ENCODE measurements at regions not wholly inside any gene's neighbourhood (a gene's known extent, or its start where the extent isn't known, plus 50 kb on each side); places are given as distances from the start of the nearest gene placed in this dataset.

DNA sequence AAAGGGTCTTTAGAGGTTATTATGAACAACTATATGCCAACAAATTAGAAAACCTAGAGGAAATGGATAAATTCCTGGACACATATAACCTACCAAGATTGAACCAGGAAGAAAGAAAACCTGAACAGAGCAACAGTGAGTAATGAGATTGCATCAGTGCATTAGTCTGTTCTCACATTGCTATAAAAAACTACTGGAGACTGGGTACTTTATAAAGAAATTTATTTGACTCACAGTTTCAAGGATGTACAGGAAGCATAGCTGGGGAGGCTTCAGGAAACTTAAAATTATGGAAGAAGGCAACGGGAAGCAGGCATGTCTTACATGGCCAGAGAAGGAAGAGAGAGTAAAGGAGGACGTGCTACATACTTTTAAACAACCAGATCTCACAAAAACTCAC lies 70.8 kb upstream of the GNAZ start:
- Histone ChIP-seq H3K9me3 (peaks cover 0 to 21% of the 10 kb centered on the region in 2 donors), H3K4me3 (no peak overlapping the region), H3K36me3 (no peaks in the 10 kb centered on the region), H3K4me1 (no peaks in the 10 kb centered on the region), H3K27ac (no peak overlapping the region), H3K27me3 (no peaks in the 10 kb centered on the region)
- intact Hi-C loops (cut with DNase I): no loop called here
- DNase-seq: no peak
- TF ChIP-seq, protein P1, sequence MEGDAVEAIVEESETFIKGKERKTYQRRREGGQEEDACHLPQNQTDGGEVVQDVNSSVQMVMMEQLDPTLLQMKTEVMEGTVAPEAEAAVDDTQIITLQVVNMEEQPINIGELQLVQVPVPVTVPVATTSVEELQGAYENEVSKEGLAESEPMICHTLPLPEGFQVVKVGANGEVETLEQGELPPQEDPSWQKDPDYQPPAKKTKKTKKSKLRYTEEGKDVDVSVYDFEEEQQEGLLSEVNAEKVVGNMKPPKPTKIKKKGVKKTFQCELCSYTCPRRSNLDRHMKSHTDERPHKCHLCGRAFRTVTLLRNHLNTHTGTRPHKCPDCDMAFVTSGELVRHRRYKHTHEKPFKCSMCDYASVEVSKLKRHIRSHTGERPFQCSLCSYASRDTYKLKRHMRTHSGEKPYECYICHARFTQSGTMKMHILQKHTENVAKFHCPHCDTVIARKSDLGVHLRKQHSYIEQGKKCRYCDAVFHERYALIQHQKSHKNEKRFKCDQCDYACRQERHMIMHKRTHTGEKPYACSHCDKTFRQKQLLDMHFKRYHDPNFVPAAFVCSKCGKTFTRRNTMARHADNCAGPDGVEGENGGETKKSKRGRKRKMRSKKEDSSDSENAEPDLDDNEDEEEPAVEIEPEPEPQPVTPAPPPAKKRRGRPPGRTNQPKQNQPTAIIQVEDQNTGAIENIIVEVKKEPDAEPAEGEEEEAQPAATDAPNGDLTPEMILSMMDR (IDR thresholded peaks at IDR 0.05): no peak
- ATAC-seq: no peak

- Histone ChIP-seq H3K4me3 (no peak overlapping the region), H3K4me1 (no peaks in the 10 kb centered on the region), H3K27me3 (no peaks in the 10 kb centered on the region), H3K36me3 (no peaks in the 10 kb centered on the region), H3K9me3 (peaks cover 0 to 21% of the 10 kb centered on the region in 2 donors), H3K27ac (no peak overlapping the region)
- ATAC-seq (no peak), DNase-seq (no peak)
- intact Hi-C loops (cut with DNase I): no loop called here
- TF ChIP-seq, protein P1 (IDR thresholded peaks at IDR 0.05): no peak
Measured at GRCh38 chr22:23000657-23001347, 69.5 kb upstream of the GNAZ start.

DNA sequence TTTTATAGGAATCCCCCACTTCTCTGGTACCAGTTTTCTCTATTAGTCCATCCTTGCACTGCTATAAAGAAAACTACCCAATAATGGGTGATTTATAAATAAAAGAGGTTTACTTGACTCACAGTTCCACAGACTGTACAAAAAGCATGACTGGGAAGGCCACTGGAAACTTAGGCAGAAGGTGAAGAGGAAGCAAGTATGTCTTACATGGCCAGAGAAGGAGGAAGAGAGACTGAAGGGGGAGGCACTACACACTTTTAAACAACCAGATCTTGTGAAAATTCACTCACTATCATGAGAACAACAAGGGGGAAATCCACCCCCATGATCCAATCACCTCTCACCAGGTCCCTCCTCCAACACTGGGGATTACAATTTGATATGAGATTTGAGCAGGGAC lies 68.9 kb upstream of the GNAZ start:
- DNase-seq (no peak), ATAC-seq (no peak)
- Histone ChIP-seq H3K9me3 (peaks cover 0 to 16% of the 10 kb centered on the region in 2 donors), H3K4me3 (no peak overlapping the region), H3K27me3 (no peaks in the 10 kb centered on the region), H3K27ac (no peak overlapping the region), H3K36me3 (no peaks in the 10 kb centered on the region), H3K4me1 (no peaks in the 10 kb centered on the region)
- intact Hi-C loops (cut with DNase I): no loop called here
- TF ChIP-seq, protein P1 (IDR thresholded peaks at IDR 0.05): no peak

DNA sequence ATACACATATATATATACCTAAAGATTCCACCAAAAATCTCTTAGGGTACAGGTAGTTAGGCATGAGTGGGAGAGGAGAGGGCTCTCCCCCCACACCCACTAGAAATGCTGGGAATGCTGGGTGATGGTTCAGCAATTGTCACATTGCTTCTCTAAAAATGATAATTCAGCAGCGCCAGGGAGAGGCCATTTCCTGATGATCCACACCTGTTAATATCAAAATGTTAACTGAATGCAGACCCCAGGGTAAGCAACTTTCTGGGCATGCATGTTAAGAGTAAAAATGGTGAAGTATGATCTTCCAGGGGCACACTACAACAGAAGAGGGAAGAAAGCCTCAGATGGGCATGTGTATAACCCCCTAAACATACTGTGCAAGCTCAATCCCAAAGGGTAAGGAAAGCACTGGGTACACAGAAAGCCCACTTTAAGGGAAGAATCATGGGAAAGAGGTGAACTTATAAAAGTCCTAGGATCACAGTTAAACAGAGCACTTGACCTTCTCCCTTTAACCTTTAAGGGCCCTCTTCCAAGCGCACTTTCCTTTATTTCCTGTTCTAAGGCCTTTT lies 67.6 kb upstream of the GNAZ start:
- Histone ChIP-seq H3K4me3 (no peak overlapping the region), H3K36me3 (no peaks in the 10 kb centered on the region), H3K4me1 (no peaks in the 10 kb centered on the region), H3K27me3 (no peaks in the 10 kb centered on the region), H3K9me3 (peaks cover 0 to 3% of the 10 kb centered on the region in 2 donors), H3K27ac (no peak overlapping the region)
- TF ChIP-seq, protein P1 (IDR thresholded peaks at IDR 0.05): no peak
- DNase-seq (no peak), ATAC-seq (no peak)
- intact Hi-C loops (cut with DNase I): no loop called here

DNA sequence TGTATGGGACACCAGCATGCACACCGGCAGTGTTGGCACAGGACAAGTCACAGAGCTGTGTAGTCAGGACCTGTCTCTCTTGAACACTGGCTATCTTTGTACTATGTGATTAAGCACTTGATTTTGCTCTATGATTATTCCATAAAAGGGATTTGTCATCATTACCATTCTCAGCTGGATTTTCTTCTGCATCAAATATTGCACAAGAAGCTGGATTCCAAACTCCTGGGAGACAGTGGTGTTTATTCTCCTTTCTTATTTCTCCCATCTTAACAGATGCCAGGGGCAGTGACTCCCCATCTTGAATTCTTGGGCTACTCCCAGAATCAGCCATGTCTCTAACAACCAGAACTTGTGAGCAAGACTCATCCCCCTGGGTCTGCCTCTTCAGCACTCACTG lies 62.5 kb upstream of the GNAZ start:
- no peak for DNase-seq
- Histone ChIP-seq H3K36me3 (no peaks in the 10 kb centered on the region), H3K9me3 (no peaks in the 10 kb centered on the region), H3K27ac (no peak overlapping the region), H3K4me3 (no peak overlapping the region), H3K27me3 (no peaks in the 10 kb centered on the region), H3K4me1 (no peaks in the 10 kb centered on the region)
- TF ChIP-seq, protein P1 (IDR thresholded peaks at IDR 0.05): no peak
- ATAC-seq: no peak
- intact Hi-C loops (cut with DNase I): no loop called here

Measured in left lung (tissue), 4 donors.